ENCODE measurements at regions not wholly inside any gene's neighbourhood (a gene's known extent, or its start where the extent isn't known, plus 50 kb on each side); places are given as distances from the start of the nearest gene placed in this dataset.

GRCh38 chr2:173493874-173494273 lies 139.2 kb downstream of the CDCA7 start:
- no peak for TF ChIP-seq CTCF (IDR thresholded peaks at IDR 0.05)
- TF ChIP-seq EP300 (IDR thresholded peaks at IDR 0.05) = no peak

All from stomach (tissue), 4 donors.